Right lobe of liver (tissue), 4 donors: ENCODE measurements at regions not wholly inside any gene's neighbourhood (a gene's known extent, or its start where the extent isn't known, plus 50 kb on each side); places are given as distances from the start of the nearest gene placed in this dataset.

Experiments
- CTCF ChIP-seq, 4 donors: fragments of 200-600 bp in 3 of 4; fragments of 450-650 bp in 1 of 4; IDR thresholded peaks; one replicate each; pipeline versions ENCODE4 v1.5.1 to v1.8.0; 2016 to 2022; ENCODE audit warnings: antibody characterized with exemption in 4 of 4, mild to moderate bottlenecking in 2 of 4
- POLR2A ChIP-seq: fragments of 450-650 bp; IDR thresholded peaks from one replicate; pipeline ENCODE4 v1.6.1; 2017; ENCODE audit warnings: antibody characterized with exemption, mild to moderate bottlenecking
- donor health status: DM: no; HTN: no; CAD: no.
- donor health status: DM: no; HTN: no; CAD: no.
- donor health status: DM: no; HTN: yes; CAD: no.

DNA sequence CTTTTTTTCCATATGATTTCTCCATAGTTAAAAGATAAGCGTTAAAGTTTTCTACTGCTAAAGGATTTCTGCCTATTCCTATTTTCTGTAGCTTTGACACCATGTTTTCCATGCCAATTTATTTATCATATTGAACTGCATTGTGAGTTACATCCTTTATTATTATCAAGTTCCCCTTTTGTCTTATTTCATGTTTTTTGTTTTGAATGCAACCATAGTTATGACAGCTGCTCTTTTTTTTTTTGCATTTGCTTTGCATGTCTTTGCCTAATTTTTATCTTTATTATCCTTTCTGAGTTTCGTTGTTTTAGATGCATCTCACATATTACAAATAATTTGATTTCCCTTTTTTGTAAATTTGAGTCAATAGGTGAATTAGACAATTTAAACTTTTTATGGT, 161.5 kb downstream of the DEPDC1B start:
- TF ChIP-seq CTCF (IDR thresholded peaks at IDR 0.05) (no peak), POLR2A (no peak)
